ENCODE measurements at regions not wholly inside any gene's neighbourhood (a gene's known extent, or its start where the extent isn't known, plus 50 kb on each side); places are given as distances from the start of the nearest gene placed in this dataset.
"Not testable (repeated sequence)": the region's sequence is repeated elsewhere in the genome, so short reads cannot be mapped to it uniquely, and the experiment has no call there.

DNA sequence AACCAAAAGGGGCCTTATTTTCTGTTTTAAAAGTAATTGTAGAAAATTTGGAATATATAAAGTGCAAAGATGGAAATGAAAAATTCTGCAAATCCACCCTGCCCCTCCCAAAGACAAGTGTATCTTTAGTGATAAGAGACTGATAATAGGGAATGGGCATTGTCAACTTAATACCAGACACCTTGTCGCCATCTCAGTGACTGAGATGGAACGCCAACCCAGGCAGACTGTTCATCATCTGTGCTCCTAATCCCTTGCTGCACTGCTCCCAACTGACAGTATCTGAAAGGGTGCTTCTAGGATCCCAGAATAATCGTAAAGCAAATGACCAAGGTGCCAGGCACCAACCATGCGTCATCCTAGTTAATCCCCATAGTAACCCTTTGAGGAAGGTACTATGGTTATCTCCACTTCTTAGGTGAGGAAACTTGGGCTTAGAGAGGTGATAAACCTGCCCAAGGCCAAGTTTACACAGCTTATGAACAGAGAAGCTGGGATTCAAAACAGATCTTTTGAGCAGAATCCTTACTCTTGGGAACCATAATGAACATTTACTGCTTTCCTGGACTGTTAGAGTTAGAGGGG, 583.7 kb downstream of the GATA3 start:
- no peak for DNase-seq

DNA sequence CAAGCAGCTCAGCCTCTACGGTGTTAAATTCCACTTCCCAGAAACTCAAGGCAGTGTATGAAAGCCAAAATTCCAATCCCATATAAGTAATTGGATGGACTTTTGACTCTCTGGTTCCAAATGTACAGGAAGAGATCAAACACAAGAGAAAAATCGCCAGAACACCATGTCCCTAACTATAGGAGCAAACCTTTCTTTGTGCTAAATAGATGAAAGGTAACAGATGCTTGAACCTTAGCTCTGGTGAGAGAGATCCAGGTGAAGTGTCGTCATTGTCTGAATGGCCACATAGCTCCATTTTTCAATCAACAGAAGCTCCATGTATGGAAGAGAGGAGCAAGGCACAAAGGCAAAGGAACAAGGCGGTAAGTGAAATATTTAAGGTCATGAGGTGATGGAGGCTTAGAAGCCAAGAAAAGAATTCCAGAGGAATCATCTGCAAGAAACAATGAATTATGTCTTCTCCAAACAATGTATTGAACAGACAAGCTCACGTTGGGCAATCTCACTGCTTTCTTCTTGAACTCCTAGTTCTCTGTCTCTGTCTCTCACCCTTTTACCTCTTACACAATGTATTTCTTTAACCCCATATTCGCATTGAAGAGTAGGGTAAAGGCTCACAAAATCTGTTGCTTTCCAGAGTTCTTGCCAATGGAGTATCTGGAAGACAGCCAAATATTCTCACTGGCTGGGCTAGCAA, 585.1 kb downstream of the GATA3 start:
- DNase-seq = no peak

DNA sequence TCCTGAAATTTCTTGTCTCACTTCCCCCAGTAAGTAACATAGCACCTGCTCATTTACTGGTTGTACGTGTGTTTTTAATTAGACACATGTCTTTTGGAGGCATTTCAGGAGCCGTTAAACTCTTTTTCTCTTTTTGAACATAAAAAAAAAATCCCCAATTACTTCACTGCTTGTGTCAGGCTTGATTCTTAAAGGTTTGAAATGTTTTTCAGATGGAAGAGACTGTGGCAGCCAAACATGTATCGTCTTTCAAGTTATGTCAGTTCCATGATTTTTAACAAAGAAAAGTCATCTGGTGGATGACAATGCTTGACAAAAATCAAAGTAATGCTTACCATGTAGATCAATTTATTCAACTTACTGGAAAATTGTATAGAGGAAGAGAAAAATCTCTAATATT, 585.8 kb downstream of the GATA3 start:
- DNase-seq = no peak

DNA sequence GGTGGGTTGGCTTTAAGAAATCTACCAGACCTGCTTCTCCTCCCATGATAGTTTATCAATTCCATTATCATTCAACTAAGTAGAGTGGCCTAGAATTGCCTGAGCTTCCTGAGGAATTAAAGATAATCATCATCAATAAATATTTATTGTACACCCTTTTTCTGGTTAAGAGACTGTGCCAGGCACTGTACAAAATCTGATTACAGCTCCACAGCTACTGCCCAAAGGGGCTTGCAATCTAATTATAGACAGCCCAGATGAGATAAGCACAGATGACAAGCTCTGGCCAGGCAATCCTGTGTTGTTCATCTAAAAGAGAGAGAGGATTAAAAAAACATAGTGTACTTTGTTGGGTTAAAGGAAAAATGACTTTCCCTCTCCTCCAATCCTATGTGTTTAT, 586.4 kb downstream of the GATA3 start:
- no peak for DNase-seq

DNA sequence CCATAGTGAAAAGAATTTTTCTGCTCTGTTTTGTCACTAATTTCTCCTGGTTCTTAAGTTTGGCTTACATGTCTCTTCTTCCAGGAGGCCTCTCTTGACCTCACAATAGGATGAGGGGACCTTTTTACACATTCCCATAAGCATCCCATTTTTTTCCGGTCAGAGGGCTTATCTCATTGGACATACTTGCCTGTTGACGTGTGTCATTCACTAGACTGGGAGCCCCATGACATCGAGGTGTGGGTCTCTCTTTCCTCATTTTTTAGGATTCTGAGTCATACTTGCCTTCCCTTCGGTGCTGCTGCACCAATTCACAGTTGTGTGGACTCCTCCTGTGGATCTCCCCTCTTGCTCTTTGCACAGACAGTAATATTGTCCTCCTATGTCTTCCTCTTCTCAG, 601.8 kb downstream of the GATA3 start:
- no peak for DNase-seq

DNA sequence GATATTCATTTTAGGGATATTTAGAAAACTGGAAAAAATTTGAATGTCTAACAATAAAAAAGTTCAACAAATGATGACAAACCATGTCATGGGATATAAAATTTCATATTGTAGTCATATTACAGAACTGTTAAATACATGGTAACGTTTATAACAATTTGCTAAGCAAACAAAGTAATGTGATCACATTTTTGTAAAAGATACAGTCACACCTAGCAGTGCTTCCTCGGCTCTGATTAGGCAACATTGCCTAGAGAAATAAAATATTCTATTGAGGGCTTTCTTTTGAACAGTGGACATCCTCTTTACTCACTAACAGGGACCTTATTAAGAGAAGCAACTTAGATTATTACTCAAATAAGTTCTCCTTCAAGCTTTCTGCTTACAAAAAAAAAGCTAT, 605.5 kb downstream of the GATA3 start:
- DNase-seq = no peak

DNA sequence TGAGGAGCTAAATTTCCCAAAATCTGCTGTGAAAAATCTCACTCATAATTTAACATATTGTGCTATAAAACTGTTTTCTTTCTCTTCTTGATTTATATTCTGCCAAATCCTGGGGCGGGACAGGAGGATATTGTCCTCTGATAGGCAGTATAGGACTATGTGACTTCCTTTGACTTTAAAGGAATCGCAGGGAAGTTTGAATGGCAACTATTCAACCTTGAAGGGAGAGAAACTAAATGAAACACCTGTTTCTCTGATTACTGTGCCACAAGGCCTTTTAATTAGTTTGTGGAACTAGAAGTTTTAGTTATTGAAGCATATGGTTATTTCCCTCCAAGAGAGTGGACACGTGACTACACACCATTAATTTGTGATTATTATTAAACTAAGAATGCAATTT, 607.4 kb downstream of the GATA3 start:
- no peak for DNase-seq

DNA sequence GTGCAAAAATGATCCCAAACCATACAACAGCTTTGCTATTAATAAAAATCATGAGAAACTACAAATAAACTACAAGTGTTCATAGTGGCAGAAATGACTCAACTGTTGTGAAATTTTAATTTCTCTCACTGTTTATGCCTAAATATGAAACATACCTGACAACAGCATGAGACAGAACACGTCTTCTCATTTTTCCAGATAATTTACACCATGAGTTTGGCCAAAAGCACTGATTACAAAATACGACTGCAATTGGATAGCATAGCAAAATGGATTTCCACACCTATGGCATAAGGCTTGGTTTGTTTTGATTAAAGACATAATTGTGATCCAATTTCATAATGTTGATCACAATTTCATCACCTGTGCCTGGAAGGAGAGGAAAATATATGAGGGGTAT, 608.6 kb downstream of the GATA3 start:
- no peak for DNase-seq

DNA sequence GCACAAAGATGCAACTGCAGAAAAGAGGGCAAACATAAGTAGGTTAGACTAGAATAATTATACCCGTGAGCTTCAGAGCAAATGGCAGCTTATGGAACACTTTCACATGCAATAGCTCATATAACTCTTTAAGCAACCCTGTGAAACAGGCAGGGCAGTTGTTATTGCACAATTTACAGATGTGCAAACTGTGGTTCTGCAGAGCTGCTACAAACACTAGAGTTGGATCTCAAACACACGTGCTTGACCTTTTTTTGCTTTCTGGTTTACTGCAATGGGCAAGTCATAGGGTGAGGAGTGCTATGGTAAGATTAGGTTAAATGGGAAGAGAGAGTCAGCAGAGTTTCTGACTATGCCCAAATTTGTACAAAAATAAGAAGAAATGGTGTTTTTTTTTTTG, 610.8 kb downstream of the GATA3 start:
- DNase-seq = no peak

DNA sequence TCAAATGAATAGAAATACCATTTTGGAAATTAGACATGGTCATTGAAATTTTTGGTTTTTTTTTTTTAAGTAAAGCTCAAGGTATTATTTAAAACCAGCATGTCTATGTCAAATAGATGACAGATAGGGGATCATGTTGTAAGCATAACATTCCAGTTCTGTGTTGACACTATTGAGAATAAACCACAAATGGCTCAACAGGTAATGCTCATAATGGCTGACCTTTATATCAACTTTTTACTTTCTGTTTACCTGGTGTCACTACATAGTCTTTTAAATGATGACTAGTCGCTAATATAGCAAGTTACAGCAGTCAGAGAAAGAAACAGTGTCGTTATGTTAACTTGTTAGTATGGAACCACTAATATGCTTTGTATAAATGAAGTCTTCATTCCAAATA, 616.0 kb downstream of the GATA3 start:
- DNase-seq = no peak

DNA sequence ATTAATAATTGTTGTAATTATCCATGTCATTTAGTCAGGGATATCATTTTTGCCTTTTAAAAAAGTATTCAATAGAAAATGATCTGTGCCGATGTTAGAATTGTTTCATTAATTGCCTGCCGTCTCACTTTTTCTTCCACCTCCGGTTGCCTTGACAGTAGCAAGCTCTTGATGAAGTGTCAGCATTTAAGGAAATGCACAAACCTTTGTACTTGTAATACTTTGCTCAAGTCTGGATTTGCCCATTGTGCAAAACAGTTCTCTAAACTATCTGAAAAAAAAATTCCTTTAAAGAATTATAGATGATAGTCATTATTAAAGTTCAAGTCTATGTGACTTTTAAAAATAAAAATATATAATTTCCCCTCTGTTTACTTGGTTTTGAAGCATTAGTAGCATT, 619.7 kb downstream of the GATA3 start:
- no peak for DNase-seq

DNA sequence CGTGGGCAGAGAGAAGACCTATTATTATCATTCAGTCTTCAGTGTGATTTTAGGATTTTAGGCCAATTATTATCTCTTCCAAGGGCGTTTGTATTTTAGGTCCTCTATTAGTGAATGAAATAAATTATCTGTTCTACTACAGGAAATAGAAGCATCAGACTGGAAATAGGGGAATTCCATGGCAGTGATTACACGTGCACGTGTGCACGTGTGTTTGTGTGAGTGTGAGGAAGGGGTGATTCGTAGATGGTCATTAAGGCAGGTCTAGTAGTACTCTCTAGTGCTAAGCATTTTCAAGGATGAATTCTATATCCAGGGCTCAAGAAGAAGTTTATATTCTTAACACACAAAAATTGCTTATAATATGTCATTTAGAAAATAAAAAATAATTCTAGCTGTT, 623.2 kb downstream of the GATA3 start:
- DNase-seq = no peak

DNA sequence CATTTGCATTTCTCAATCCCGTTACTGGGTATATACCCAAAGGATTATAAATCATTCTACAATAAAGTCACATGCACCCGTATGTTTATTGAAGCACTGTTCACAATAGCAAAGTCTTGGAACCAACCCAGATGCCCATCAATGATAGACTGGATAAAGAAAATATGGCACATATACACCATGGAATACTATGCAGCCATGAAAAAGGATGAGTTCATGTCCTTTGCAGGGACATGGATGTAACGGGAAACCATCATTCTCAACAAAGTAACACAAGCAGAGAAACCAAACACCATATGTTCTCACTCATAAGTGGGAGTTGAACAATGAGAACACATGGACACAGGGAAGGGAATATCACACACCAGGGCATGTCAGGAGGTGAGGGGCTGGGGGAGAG, 630.4 kb downstream of the GATA3 start:
- not testable (repeated sequence) for DNase-seq

DNA sequence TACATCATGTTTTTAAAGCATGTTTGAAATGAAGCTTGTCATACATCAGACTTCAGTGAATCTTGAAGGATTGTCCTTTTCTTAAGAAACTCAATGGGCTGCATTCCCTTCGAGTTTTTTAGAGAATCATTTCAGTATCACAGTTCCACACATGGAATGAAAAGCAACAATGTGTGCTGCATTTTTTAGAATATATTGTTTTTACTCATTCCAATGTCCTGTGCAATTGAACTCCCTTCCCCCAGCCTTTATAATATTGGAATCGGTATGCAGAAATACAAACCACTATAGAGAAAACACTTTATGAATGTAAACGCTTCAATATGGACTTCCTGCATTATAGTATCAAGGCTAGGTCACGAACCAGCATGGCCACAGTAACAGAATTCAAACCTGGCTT, 634.4 kb downstream of the GATA3 start:
- DNase-seq = no peak

DNA sequence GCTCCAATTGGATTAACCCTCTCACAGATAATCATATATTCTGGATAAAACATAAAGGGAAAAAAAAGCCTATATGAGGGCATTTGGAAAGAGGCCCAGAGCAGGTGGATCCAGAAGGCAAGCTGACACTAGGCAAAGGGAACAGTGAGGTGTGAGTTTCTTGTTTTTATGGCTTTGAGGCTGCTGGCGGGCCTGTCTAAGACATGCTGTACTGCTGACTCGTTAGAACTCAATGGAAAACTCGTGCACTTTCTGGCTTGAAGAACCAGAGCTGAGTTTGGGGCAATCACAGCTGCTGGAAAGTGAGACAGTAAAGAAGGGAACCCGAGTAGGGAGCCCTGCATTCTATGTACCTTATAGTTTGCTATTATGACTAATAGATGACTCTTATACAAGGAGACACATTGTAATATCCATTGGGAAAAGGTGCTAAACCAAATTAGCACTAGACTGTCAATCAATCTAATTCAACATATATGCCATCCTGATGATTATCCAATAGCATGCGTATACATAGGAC, 637.1 kb downstream of the GATA3 start:
- DNase-seq = no peak

DNA sequence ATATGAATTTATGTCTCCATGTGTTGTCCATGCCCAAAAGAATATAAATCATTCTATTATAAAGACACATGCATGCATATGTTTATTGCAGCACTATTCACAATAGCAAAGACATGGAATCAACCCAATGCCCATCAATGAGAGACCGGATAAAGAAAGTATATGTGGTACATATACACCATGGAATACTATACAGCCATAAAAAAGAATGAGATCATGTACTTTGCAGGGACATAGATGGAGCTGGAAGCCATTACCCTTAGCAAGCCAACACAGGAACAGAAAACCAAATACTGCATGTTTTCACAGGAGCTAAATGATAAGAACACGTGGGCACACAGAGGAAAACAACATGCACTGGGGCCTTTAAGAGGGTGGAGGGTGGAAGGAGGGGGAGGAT, 639.1 kb downstream of the GATA3 start:
- not testable (repeated sequence) for DNase-seq

DNA sequence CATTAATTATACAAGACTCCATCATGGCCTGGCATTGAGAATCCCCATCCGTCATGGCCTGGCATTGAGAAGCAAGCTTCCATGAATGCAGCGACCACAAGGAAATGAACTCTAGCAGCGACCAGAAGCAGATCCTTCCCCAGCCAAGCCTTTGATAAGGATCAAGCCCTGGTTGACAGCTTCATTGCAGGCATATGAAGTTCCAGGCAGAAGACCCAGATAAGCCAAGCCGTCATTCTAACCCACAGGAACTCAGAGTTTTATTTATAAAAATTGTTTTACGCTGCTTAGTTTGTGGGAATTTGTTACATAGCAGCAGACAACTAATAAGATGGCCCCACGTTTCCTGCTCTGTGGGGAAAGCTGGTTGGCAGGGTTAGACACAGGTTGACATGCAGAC, 642.3 kb downstream of the GATA3 start:
- DNase-seq = no peak

DNA sequence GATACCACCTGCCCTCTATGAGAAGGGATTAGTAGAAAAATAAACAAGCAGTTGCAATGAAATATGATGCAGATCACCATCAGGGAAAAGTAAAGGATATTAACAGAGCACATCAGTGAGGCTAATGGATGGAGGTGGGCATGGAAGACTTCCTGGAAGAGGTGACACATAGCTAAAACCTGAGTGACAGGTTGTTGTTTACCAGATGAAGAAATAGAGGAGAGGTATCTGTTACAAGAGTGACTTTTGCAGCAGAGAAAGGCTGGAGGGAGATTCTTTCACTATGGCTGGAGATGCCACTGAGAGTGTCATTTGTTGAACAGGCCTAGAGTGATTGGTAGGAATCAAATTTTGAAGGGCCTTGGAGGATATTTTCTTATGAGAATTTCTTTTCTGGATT, 646.2 kb downstream of the GATA3 start:
- no peak for DNase-seq

DNA sequence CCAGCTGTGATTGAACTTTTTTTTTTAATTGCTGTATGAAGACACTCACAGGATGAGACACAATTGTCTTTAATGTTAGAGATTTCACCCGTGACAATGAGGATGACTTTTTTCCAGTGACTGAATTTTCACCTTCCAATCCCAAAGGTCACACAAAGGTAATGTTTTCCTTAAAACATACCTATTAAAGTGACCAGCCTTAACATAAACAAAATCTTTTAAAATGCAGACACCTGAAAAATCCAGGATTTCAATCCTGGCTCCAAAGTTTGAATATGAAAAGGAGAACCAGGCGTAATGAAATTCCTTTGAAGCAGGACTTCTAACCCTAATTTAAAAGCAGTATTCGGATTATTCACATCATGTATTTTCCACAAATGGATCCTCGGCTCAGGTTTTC, 647.7 kb downstream of the GATA3 start:
- DNase-seq = no peak

DNA sequence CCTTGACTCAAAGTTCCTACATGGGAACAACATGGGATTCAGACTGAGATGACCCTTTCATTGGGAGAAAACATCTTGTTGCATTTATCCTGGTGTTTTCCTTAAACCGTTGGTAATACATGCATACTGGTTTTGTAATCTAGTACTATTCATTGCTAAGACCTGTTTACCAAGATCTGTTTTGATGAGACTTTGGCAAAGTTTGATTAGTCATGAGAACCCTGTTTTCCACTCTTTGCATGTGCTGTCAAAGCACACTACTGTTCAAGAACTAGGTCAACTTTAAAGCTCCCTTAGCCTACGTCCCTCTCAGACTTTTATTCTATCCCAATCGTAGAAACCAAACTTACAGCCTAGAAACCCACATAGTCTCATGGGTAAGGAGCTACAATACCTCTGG, 650.9 kb downstream of the GATA3 start:
- DNase-seq = no peak

DNA sequence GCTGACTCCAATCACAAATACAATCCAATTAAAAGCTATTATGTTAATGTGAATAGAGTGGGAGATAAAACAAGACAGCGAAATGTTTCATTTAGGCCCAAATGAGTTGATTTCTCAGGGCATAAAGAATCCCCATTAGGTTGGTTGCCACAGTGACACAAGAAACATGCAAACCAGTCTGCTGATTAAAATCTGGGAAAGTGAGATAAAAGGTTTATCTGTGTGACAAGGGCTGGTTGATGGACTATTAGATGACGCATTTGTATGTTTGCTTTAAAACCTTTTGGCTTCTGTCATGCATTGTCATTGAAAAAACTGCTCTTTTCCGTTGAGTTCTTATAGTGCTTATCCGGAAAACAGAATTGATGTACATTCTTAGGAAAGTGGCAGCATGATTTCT, 658.2 kb downstream of the GATA3 start:
- DNase-seq = no peak

DNA sequence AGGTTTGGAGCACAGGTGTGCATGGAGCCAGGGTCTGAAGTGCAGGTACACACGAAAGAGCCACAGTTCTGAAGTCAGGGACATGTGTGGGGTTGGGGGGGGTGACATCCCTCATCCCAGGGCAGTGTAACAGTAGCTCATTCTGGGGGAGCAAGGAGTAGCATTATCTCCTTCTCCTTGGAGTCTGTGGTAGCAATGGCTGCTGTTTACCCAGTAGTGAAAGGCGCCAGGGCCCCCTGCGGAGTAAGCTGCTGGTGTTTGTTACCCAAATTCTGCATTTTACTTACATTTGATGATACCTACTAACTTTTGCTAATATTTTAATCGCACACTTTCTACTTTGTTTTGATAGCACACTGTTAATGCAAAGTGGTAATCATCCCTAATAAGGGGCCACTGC, 665.5 kb downstream of the GATA3 start:
- DNase-seq = no peak

DNA sequence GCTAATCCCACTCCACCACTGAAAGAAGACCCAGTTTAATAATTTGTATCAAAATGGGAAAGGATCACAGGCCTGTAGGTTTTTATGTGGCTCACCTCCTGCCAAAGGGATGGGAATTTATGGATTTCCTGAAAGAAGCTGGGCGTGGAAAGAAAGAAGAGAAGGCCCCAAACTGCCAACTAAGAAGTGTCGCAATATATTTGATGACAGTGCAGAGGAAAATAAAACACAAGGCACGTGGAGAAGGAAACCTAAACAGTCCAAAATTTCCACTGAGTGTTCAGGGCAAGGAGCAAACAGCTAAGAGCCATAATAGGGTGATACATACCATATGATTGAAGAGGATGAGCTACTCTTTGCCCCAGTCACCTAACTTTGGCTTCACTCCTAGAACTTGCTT, 667.2 kb downstream of the GATA3 start:
- no peak for DNase-seq

DNA sequence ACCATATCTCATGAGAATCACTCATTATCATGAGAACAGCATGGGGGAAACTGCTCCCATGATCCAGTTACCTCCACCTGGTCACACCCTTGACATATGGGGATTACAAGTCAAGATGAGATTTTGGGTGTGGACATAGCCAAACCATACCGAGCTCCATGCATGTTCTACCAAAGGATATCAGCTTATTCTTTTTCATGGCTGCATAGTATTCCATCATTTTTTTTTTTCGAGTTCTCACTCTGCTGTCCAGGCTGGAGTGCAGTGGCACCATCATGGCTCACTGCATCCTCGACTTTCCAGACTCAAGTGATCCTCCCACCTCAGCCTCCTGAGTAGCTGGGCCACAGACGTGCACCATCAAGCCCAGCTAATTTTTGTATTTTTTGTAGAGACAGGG, 668.3 kb downstream of the GATA3 start:
- DNase-seq = no peak

DNA sequence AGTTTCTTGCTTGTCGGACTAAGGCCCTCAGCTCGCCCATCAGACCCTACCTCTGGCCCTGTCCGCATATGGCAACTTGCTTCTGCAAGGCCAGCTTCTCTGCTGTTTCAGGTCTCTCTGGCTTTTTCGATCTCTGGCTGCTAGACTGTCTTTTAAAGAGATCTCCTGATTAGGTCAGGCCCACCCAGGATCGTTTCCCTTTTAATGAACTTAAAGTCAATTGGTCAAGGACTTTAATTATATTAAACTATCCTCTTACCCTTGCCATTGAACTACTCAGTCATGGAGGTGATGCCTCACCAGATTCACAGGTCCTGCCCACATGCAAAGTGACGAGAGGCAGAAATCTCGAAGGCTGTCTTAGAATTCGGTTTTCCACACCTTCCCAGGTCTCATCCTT, 670.9 kb downstream of the GATA3 start:
- DNase-seq = no peak

Data from NCI-H510A treated with DMSO at 0.1 percent for 48 hours (cell line).